AG08396 (cell line): ENCODE measurements at regions not wholly inside any gene's neighbourhood (a gene's known extent, or its start where the extent isn't known, plus 50 kb on each side); places are given as distances from the start of the nearest gene placed in this dataset.
"Not testable (repeated sequence)": the region's sequence is repeated elsewhere in the genome, so short reads cannot be mapped to it uniquely, and the experiment has no call there.

Source experiments
- DNase-seq: peaks from one replicate; pipeline ENCODE4 v3.0.0; 2012; ENCODE audit warnings: low spot score, mixed read lengths

- DNase-seq, result no peak
These were observed 106.9 kb upstream of the ATL2 start for GRCh38 chr2:38483776-38484501.

DNA sequence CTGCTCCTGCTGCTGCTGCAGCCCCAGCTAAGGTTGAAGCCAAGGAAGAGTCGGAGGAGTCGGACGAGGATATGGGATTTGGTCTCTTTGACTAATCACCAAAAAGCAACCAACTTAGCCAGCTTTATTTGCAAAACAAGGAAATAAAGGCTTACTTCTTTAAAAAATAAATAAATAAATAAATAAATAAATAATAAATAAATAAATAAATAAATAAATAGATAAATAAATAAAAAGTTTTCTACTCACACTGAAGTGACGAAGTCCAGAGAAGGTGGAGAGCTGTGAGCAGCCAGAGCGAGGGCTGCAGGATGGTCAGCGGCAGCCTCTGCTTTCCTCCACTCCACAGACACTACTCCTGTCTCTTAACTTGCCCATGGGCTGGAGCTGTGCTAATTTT is 105.6 kb upstream of the ATL2 start:
- DNase-seq, result not testable (repeated sequence)

DNA sequence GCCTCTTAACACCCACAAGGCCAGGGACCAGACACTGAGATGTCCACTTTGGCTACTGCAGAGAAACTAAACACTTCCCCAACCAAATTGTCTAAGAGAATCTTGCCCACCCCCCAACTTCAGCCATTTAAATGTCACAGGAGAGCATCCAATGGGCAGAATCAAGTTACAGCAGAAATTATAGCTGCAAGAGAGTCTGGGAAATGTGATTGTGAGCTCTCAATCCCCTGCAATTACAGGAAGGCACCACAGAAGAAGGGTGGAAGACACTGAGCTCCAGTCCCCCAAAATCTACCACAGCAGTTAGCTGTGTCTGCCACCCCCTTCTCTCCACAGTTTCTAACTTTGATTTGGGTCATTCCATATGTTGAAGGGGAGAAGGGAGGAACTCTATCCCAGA is 103.5 kb upstream of the ATL2 start:
- DNase-seq, result no peak

DNA sequence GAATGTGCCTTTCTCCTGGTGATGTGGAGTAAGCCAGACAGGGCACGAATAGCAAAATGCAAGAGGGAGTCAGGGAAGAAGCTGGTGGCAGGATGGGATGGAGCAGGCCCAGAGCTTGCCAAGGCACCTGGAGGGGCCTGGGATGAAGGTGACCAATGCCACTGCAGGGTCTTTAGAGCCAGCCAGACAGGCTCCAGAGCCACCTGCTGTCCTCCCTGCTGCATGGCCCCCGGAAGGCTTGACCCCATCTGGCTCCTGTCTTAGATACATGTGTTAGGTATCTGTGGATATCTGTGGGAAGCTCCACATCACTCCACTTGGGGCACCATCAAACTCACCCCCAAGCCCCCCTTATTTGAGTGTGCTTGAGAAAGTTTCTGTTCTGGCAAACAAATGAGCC is 99.9 kb upstream of the ATL2 start:
- no peak for DNase-seq

DNA sequence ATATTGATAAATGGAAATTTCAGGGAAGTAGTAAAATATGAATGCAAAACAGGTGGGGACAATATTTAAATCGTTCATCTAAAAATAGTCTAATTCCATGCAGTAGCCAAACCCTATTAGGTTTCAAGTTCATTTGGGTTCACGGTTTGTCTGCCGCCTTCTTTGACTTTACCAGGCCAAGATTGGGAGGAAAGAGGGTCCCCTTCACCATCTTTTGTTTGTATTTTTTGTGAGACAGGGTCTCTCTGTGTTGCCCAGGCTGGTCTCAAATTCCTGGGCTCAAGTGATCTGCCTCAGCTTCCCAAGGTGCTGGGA is 98.5 kb upstream of the ATL2 start:
- DNase-seq, result no peak

DNA sequence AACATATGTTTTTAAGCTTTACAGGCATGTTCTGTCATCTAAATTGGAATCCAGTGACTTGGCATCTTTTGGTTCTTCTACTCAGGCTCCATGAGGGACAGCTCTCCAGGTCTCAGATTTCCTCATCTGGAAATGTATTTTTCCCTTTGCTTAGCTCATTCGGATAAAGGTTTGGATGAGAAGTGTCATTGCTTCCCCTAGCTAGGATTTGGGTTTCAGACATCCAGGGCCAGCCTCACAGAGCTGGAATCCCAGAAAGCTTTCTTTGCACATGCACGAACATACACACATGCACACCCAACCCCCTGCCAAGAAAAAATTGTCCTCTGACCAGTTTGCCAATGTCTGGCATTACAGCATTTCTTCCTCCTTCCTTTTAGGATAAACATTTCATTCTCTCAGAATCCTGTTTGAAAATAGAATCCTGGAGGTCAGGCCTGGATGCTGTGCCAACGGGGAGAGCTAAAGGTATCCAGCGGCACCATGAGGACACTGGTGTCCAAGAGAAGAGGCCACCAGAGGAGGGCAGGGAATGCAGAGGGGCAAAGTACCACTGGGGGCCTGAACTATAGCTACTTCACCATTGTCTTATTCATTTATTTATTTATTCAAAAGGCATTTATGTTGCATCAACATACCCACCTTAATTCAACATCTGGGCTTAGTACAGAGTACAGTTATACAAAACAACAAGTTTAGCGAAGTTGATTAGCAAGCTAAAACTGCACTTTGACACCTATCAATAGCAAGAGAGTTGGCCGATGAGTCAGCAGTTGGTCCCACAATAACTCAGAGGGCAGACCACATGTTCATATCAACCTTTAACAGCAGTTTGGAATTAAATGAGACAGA is 97.9 kb upstream of the ATL2 start:
- no peak for DNase-seq

DNA sequence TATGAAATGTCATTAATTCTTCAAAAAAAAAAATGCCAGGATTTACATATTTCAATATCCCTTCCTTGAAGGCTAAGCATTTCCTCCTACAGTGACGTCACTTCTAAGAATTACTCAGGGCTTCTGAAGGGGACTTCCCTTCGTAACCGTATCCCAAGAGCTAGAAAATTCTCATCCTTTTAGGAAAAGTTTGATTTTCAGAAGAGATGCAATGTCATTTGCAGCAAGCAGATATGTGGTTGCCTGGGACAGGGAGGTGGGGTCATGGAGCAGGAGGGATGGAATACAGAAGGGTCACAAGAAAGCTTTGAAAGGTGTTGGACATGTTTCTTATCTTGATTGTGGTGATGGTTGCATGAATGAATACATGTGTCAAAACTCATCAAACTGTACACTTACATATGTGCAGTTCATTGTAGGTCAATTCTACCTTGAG is 97.0 kb upstream of the ATL2 start:
- DNase-seq, result no peak

DNA sequence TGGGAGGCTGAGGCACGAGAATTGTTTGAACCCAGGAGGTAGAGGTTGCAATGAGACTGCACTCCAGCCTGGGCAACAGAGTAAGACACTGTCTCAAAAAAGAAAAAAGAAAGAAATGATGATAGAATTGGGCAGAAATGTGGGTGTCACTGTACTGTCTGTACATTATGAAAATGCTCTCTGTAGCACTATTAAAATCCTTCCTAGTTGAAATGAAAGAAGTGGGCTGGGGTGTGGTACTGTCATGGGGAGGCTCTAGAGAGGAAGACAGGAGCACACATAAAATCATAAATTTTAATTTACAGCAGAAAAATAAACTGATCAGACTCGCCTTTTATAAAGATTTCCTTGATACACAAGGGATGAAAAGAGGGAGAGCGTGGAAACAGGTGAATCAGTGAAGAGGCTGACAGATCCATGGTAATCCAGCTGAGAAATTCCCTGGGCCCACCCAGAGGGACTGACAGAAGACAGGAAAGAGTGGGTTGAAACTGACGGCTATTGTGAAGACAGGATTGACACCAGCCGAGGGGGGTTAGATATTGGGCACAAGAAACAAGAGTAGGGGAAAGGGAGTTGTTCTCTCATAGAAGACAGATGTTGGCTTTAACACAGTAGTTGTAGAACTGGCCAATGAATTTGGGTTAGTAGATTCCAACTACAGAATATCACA is 96.4 kb upstream of the ATL2 start:
- DNase-seq, result no peak

- no peak for DNase-seq
These were observed 93.0 kb upstream of the ATL2 start for GRCh38 chr2:38470115-38470514.

GRCh38 chr2:38467768-38468455 is 90.8 kb upstream of the ATL2 start:
- no peak for DNase-seq

DNA sequence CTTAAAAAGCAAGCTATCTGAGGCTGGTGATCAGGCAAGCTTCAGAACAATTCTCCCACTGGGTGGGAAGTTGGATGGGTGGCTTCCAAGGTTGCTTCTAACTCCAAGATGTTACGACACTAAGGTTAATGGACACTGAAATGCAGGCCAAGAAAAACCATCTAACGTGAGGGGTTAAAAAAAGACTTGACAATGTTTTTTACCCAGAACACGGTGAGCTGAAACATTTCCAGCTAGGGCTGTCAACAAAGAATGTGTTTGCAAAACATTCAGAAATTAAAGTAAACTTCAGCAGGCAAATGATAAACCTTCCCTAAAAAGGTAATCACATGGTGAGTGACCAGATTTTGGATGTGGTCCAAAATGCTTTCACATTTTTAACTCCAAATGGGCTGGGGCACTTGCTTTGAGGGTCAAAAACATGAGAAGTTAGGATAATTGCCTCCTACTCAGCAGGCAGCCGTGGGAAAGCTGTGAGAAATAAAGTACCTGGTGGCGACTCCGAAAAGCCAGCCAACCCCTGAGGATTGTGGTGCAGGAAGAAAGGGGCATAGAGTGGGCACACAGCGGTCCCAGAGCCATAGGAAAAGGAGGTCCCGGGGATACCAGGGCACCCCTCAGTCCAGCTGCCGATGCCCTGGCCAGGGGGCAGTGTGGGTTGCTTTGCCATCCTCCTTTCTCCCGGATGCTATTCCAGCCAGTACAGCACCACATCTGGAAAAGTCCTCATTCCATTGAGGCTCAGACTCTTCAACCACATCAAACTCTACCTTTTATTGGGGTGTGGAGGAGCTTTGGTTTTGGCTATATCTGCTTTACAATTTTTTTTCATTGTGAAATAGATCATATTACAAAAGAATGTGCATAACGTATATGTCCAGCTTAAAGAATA is 90.0 kb upstream of the ATL2 start:
- DNase-seq, result no peak

GRCh38 chr2:38466409-38466808 is 89.3 kb upstream of the ATL2 start:
- DNase-seq, result no peak

- DNase-seq, result no peak
These were observed 88.7 kb upstream of the ATL2 start for GRCh38 chr2:38465789-38466127.

DNA sequence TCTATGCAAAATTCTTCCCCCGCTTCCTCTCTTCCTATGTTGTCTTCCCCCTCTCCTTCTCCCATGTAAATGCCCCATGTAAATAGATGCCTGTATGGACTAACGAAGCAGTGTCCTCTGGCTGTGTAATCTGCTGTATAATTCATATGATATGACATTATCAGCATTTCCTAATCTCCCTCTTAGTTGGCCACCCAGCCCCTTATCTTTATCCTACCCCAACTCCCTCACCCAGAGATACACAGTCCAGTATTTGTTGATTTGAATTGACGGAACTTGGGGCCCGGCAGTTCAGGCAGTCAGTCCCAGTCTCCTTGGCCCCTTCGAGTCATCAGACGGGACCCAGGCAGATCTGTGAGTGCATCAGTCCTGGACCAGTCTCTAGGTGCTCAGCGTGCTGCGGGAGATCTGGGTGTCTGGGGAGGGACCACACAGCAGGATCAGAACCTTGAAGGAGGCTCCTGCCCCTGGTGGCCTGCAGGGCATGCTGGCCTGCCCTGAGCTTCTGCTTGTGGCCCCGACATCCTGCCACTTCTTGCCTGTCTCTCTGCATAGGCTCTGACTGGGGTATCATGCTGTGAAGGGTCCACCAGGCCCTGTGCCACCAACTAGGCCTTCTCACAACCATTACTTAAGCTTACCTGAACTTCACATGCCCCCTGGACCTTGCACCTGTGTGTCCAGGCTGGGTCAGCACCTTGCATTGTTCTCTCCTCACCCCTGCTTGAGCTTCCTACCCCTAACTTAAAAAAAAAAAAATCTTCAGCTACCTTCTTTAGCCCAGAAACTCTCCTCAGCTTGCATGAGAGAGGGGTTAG is 88.1 kb upstream of the ATL2 start:
- no peak for DNase-seq

DNA sequence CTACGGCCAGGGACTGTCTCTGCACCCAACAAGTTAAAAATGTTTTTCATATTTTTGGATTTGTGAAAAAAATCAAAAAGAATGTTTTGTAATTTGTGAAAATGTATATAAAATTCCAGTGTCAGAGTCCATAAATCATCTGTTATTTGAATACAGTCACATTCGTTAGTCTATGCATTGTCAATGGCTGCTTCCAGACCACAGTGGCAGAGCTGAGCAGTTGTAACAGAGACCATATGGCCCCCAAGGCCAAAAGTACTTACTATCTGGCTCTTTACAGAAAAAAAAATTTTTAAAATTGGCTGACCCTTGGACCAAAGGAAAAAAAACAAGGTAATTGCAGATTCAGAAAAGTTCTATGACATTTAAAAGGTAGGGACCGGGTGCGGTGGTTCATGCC is 86.7 kb upstream of the ATL2 start:
- DNase-seq, result no peak

DNA sequence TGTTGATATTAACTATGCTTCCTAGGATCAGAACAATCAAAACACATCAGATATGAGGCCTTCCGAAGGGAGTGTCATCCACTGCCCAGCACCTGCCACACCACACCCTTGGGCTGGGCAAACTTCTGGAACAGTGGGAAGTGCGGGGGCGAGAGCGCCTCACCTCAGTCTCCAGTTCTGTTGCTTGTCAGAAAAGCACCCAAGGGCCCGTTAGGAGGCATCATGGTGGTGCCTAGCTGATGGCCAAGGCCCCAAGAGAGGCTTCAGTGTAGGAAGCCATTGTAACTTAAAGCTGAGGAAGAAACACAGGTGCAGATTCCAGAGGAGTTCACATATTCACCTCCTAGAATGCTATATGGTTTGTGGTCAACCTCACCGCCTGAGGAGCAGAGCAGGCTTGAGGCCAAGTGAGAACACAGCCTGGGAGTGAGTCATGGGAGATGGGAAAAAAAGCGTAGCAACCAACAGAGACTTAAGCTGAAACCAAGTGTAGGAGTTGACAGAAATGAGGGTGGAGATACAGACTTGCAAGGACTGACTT is 85.1 kb upstream of the ATL2 start:
- DNase-seq, result peak; percentile 84

GRCh38 chr2:38461470-38461869 is 84.4 kb upstream of the ATL2 start:
- no peak for DNase-seq

DNA sequence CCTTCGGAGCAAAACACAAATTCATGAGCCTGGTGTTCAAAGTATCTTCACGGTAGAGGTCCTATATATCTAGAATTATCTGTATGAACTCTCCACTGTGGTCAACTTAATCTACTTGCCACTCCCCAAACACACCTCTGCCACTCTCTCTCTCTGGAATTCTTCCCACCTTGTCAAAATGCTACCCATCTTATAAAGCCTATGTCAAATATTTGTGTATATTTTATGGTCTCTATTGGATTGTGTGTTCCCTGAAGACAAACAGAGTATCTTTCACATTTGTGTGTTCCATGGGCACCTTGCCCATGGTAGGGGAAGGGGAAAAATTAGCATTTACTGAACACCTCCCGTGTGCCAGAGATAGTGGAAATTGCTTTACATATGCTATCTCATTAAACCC is 83.2 kb upstream of the ATL2 start:
- DNase-seq, result no peak

DNA sequence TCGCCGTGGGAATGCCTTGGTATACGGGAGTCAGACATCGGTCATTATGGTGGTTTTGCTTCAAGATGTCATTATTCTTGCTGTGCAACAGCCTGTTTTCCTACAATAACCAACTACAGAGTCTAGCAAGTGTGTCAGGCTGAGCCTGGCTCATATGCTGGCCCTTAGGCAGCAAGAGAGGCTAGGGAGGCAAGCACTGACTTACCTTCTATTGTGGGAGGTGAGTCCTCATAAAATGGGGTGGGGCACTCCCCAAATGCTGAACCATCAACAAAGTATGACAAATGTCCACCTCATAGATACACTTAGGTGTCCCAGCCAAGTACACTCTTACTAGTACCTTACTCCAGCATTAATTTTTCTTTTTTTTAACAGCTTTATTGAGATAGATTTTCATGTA is 77.0 kb upstream of the ATL2 start:
- DNase-seq, result no peak

DNA sequence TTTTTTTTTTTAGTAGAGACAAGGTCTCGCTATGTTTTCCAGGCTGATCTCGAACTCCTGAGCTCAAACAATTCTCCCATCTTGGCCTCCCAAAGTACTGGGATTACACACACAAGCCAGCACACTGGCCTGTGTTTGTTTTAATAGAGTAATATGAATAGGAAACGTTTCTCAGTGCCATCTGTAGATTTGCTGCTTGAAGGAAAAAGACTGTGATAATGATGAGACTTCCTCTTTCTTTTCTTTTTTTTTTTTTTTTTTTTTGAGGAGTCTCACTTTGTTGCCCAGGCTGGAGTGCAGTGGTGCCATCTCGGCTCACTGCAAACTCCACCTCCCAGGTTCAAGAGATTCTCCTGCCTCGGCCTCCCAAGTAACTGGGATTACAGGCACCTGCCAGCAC is 74.7 kb upstream of the ATL2 start:
- not testable (repeated sequence) for DNase-seq

GRCh38 chr2:38450509-38450908 is 73.4 kb upstream of the ATL2 start:
- DNase-seq, result no peak
